ENCODE measurements at regions not wholly inside any gene's neighbourhood (a gene's known extent, or its start where the extent isn't known, plus 50 kb on each side); places are given as distances from the start of the nearest gene placed in this dataset.
"Not testable (repeated sequence)": the region's sequence is repeated elsewhere in the genome, so short reads cannot be mapped to it uniquely, and the experiment has no call there.

DNA sequence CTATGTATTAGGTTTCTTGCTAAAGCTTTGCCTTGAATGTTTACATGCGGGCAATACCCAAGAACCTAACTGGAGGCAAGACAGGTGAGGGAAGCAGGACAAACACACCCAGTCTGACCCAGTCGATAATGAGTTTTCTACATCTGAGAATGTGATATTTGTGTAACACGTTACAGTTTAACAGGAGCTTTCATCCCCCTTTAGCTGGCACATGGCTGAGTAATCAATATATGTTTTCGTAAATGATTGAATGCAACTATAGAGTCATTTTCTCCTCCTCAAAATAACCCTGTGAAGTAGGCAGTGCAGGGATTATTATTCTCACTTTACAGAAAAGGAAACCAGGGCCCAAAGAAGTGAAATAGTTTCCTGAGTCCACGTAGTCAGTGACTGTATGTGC is 84.7 kb upstream of the HTR4 start:
- Histone ChIP-seq H3K79me2 (ENCODE audit: insufficient read depth, low read depth) (no peaks in the 10 kb centered on the region), H4K20me1 (ENCODE audit: insufficient read depth) (no peaks in the 10 kb centered on the region), H3K4me2 (no peak overlapping the region), H3K9ac (no peak overlapping the region), H3K36me3 (ENCODE audit: insufficient read depth) (no peaks in the 10 kb centered on the region), H3K4me1 (ENCODE audit: low read depth, poor library complexity, severe bottlenecking) (peaks cover 9% of the 10 kb centered on the region), H3K27me3 (ENCODE audit: insufficient read depth, low read depth) (no peaks in the 10 kb centered on the region), H3K27ac (no peak overlapping the region), H3K4me3 (IDR thresholded peaks at IDR 0.05; ENCODE audit: insufficient read depth, low read depth, low read length) (no peak overlapping the region), H2AFZ (ENCODE audit: low read depth) (no peak overlapping the region)
- TF ChIP-seq, protein P1, sequence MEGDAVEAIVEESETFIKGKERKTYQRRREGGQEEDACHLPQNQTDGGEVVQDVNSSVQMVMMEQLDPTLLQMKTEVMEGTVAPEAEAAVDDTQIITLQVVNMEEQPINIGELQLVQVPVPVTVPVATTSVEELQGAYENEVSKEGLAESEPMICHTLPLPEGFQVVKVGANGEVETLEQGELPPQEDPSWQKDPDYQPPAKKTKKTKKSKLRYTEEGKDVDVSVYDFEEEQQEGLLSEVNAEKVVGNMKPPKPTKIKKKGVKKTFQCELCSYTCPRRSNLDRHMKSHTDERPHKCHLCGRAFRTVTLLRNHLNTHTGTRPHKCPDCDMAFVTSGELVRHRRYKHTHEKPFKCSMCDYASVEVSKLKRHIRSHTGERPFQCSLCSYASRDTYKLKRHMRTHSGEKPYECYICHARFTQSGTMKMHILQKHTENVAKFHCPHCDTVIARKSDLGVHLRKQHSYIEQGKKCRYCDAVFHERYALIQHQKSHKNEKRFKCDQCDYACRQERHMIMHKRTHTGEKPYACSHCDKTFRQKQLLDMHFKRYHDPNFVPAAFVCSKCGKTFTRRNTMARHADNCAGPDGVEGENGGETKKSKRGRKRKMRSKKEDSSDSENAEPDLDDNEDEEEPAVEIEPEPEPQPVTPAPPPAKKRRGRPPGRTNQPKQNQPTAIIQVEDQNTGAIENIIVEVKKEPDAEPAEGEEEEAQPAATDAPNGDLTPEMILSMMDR (conservative IDR thresholded peaks at IDR 0.05; ENCODE audit: low read depth, low read length) = no peak

DNA sequence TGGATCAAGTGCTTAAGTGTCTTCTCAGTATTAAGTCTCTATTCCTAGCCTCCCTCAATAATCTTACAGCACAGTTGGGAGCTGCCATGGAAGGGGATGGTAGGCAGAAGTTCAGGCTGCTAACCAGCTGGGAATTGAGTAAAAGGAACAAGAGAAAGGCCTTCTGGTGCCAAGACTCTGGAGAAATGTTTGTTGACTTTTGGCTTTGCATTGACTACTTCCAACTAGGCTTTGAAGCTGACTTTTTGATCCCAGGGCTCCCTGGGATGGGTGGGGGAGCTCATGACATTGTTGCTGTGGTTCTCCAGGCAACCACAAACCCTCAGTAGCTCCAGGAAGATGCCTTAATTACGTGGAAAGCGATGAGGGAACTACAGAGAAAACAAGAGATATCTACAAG is 85.2 kb upstream of the HTR4 start:
- Histone ChIP-seq H4K20me1 (ENCODE audit: insufficient read depth) (no peaks in the 10 kb centered on the region), H3K27ac (no peak overlapping the region), H3K36me3 (ENCODE audit: insufficient read depth) (no peaks in the 10 kb centered on the region), H3K4me3 (IDR thresholded peaks at IDR 0.05; ENCODE audit: insufficient read depth, low read depth, low read length) (no peak overlapping the region), H3K79me2 (ENCODE audit: insufficient read depth, low read depth) (no peaks in the 10 kb centered on the region), H2AFZ (ENCODE audit: low read depth) (no peak overlapping the region), H3K27me3 (ENCODE audit: insufficient read depth, low read depth) (no peaks in the 10 kb centered on the region), H3K9ac (no peak overlapping the region), H3K4me1 (ENCODE audit: low read depth, poor library complexity, severe bottlenecking) (peaks cover 4% of the 10 kb centered on the region), H3K4me2 (no peak overlapping the region)
- TF ChIP-seq, protein P1 (conservative IDR thresholded peaks at IDR 0.05; ENCODE audit: low read depth, low read length) = no peak

DNA sequence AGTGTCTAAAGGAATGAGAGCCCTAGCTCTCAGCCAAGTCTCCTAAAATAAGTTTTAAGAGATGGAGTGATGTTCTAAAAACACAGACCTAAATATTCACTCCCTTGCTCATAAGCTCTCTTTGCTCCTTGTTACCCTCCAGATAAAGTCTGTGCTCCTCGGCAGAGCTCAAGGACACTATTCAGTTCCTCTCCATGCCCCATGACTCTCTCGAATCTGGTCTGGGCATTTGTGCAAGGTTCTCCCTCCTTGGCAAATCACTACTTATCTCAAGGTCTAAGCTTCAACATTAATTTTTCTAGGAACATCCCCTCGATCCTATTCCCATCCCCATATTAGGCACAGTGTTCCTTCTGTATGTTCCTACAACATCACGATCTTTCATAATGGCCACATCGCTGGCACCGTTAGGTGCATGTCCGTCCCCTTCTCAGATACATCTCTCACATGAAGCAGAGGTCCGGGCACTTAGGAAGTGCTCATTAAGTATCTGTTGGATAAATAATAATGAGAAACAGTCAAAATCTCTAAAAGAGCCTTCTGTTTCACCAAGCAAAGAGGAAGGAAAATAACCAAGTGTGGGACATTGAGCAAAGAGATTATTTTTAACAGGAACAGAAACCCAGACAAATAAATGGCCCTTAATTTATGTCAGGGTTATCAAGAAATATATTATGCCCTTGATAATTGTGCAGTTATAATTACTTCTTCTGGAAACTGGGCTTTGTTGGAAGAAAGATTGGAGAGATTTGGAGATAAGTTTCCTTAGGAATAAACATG is 85.9 kb upstream of the HTR4 start:
- TF ChIP-seq, protein P1 (conservative IDR thresholded peaks at IDR 0.05; ENCODE audit: low read depth, low read length) = no peak
- Histone ChIP-seq H3K9ac (no peak overlapping the region), H3K4me2 (no peak overlapping the region), H3K36me3 (ENCODE audit: insufficient read depth) (no peaks in the 10 kb centered on the region), H2AFZ (ENCODE audit: low read depth) (no peak overlapping the region), H3K4me3 (IDR thresholded peaks at IDR 0.05; ENCODE audit: insufficient read depth, low read depth, low read length) (no peak overlapping the region), H3K27me3 (ENCODE audit: insufficient read depth, low read depth) (no peaks in the 10 kb centered on the region), H3K4me1 (ENCODE audit: low read depth, poor library complexity, severe bottlenecking) (peaks cover 4% of the 10 kb centered on the region), H4K20me1 (ENCODE audit: insufficient read depth) (no peaks in the 10 kb centered on the region), H3K27ac (no peak overlapping the region), H3K79me2 (ENCODE audit: insufficient read depth, low read depth) (no peaks in the 10 kb centered on the region)

DNA sequence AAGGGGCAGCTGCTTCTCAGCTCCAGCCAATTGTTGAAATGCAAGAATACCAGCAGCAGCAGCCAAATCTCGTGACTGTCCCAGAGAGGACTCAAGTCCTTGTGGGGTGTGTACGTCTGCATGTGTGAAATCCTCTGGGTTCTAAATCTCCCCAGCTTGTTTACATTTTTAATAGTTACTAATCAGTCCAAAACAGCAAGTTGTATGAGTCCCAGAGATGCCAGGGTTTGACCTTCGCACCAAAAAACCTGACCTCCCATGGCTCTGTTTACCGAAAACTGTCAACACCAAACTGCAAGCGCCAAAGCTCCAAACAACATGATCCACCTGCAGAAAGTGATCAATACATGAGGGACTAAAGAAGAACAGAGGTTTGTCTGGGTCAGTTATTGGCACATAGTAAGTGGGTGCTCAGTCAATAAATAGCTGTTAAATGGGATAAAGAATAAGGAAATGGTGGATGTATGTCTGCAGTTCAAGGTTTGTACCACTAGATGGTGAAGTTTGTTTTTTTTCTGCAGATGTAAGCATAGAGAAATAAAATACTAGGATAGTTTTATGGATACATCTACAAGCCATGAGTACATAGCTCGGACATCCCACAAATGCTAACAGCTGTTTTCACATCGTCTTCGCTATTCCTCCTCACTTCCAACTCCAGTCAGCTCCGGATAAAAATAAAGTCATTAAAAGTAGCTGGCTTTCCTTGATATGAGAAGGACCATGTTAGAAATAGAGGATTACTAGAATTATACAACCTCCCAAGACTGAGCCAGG is 85.3 kb upstream of the ADRB2 start:
- H3K27ac ChIP-seq = no peak overlapping the region
- no peak overlapping the region for H3K4me3 ChIP-seq (IDR thresholded peaks at IDR 0.05; ENCODE audit: insufficient read depth, low read depth, low read length)
- H3K4me1 ChIP-seq (ENCODE audit: low read depth, poor library complexity, severe bottlenecking) = peaks cover 4% of the 10 kb centered on the region
- no peaks in the 10 kb centered on the region for H3K36me3 ChIP-seq (ENCODE audit: insufficient read depth)
- H2AFZ ChIP-seq (ENCODE audit: low read depth) = no peak overlapping the region
- no peak overlapping the region for H3K9ac ChIP-seq
- no peaks in the 10 kb centered on the region for H4K20me1 ChIP-seq (ENCODE audit: insufficient read depth)
- no peaks in the 10 kb centered on the region for H3K79me2 ChIP-seq (ENCODE audit: insufficient read depth, low read depth)
- TF ChIP-seq, protein P1 (conservative IDR thresholded peaks at IDR 0.05; ENCODE audit: low read depth, low read length) = peak; percentile 72
- H3K27me3 ChIP-seq (ENCODE audit: insufficient read depth, low read depth) = no peaks in the 10 kb centered on the region
- no peak overlapping the region for H3K4me2 ChIP-seq

DNA sequence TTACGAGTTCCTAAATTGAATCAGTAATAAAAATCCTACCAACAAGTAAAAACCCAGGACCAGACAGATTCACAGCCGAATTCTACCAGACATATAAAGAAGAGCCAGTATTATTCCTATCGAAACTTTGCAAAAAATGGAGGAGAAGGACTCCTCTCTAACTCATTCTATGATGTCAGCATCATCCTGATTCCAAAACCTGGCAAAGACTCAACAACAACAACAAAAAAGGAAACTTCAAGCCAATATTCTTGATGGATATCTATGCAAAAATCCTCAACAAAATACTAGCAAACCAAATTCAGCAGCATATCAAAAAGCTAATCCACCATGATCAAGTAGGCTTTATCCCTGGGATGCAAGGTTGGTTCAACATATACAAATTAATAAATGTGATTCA is 84.6 kb upstream of the ADRB2 start:
- not testable (repeated sequence) for H3K4me1 ChIP-seq (ENCODE audit: low read depth, poor library complexity, severe bottlenecking); H3K4me2 ChIP-seq; H3K27ac ChIP-seq; H3K27me3 ChIP-seq (ENCODE audit: insufficient read depth, low read depth); H3K9ac ChIP-seq; H2AFZ ChIP-seq (ENCODE audit: low read depth); H3K79me2 ChIP-seq (ENCODE audit: insufficient read depth, low read depth); H4K20me1 ChIP-seq (ENCODE audit: insufficient read depth); H3K4me3 ChIP-seq (IDR thresholded peaks at IDR 0.05; ENCODE audit: insufficient read depth, low read depth, low read length); H3K36me3 ChIP-seq (ENCODE audit: insufficient read depth)

DNA sequence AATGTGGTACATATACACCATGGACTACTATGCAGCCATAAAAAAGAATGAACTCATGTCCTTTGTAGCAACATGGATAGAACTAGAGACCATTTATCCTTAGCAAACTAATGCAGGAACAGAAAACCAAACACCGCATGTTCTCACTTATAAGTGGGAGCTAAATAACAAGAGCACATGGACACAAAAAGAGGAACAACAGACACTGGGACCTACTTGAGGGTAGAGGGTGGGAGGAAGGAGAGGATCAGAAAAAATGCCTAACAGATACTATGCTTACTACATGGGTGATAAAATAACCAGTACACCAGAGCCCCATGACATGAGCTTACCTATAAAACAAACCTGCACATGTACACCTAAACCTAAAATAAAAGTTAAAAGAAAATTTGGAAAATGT is 82.0 kb upstream of the ADRB2 start:
- not testable (repeated sequence) for H3K4me3 ChIP-seq (IDR thresholded peaks at IDR 0.05; ENCODE audit: insufficient read depth, low read depth, low read length); H3K79me2 ChIP-seq (ENCODE audit: insufficient read depth, low read depth); H4K20me1 ChIP-seq (ENCODE audit: insufficient read depth); H2AFZ ChIP-seq (ENCODE audit: low read depth); H3K27me3 ChIP-seq (ENCODE audit: insufficient read depth, low read depth); H3K4me2 ChIP-seq; H3K9ac ChIP-seq; H3K27ac ChIP-seq; H3K4me1 ChIP-seq (ENCODE audit: low read depth, poor library complexity, severe bottlenecking); H3K36me3 ChIP-seq (ENCODE audit: insufficient read depth)
